DOHH2 (cell line): ENCODE measurements at regions not wholly inside any gene's neighbourhood (a gene's known extent, or its start where the extent isn't known, plus 50 kb on each side); places are given as distances from the start of the nearest gene placed in this dataset.

Source experiments
- CTCF ChIP-seq: fragments of 200-600 bp; sonication (generic); IDR thresholded peaks from one replicate; pipeline ENCODE4 v1.5.1; 2014; ENCODE audit warnings: antibody characterized with exemption, mild to moderate bottlenecking, low read depth, low read length; ENCODE audit not compliant: poor library complexity, severe bottlenecking
- EZH2phosphoT487 ChIP-seq: fragments of 200-600 bp; sonication (generic); IDR thresholded peaks from 2 replicates; pipeline ENCODE4 v1.6.1; 2017; ENCODE audit warnings: borderline replicate concordance, mild to moderate bottlenecking, antibody characterized with exemption, low read length, moderate library complexity, mixed read lengths

- TF ChIP-seq CTCF (no peak), EZH2phosphoT487 (no peak)
Measured at GRCh38 chr1:240722788-240723187, 110.8 kb upstream of the GREM2 start.
